Neuronal stem cell (in vitro differentiated cells): ENCODE measurements at regions not wholly inside any gene's neighbourhood (a gene's known extent, or its start where the extent isn't known, plus 50 kb on each side); places are given as distances from the start of the nearest gene placed in this dataset.

Experiments
- DNase-seq: peaks from one replicate; pipeline ENCODE4 v3.0.0-alpha.2; 2013; ENCODE audit warnings: low spot score
- H2AFZ ChIP-seq: one replicate; pipeline ENCODE4 v1.6.1; 2013; ENCODE audit warnings: mild to moderate bottlenecking, low read length, inconsistent platforms
- H2AK5ac ChIP-seq: 2 replicates; pipeline ENCODE4 v1.6.1; 2013; ENCODE audit warnings: low read depth, mild to moderate bottlenecking, inconsistent platforms, low read length, moderate library complexity, mixed read lengths
- H2BK120ac ChIP-seq: 2 replicates; pipeline ENCODE4 v1.6.1; 2013; ENCODE audit warnings: low read depth, mild to moderate bottlenecking, inconsistent platforms, low read length, moderate library complexity, mixed read lengths
- H2BK12ac ChIP-seq: one replicate; pipeline ENCODE4 v1.6.1; 2013; ENCODE audit warnings: low read length, inconsistent platforms
- H2BK15ac ChIP-seq: 2 replicates; pipeline ENCODE4 v1.6.1; 2013; ENCODE audit warnings: mild to moderate bottlenecking, low read length, inconsistent platforms, mixed read lengths
- H2BK5ac ChIP-seq: one replicate; pipeline ENCODE4 v1.6.1; 2013; ENCODE audit warnings: inconsistent platforms, mild to moderate bottlenecking, low read length, moderate library complexity
- H3K14ac ChIP-seq: one replicate; pipeline ENCODE4 v1.6.1; 2013; ENCODE audit warnings: low read length, inconsistent platforms
- H3K18ac ChIP-seq: 2 replicates; pipeline ENCODE4 v1.6.1; 2013; ENCODE audit warnings: low read length, inconsistent platforms
- H3K23ac ChIP-seq: 2 replicates; pipeline ENCODE4 v1.6.1; 2013; ENCODE audit warnings: low read depth, mild to moderate bottlenecking, mixed read lengths, low read length, inconsistent platforms; ENCODE audit not compliant: poor library complexity
- H3K27ac ChIP-seq: replicated peaks from 3 replicates; pipeline ENCODE4 v1.5.1; 2013; ENCODE audit warnings: low read length, inconsistent platforms
- H3K27me3 ChIP-seq, 3 experiments: 2 replicates each; pipeline ENCODE4 v1.6.1; 2013; ENCODE audit warnings: low read length in 3 of 3, mild to moderate bottlenecking in 2 of 3, inconsistent platforms in 1 of 3, low read depth in 1 of 3, mixed read lengths in 1 of 3, moderate library complexity in 1 of 3; ENCODE audit not compliant: control insufficient read depth in 3 of 3, insufficient read depth in 3 of 3
- H3K36me3 ChIP-seq, 2 donors: replicated peaks in 1 of 2; 2 replicates each; pipeline ENCODE4 v1.6.1; 2013; ENCODE audit warnings: low read length in 2 of 2; ENCODE audit not compliant: control insufficient read depth in 2 of 2, insufficient read depth in 2 of 2
- H3K4ac ChIP-seq: 2 replicates; pipeline ENCODE4 v1.6.1; 2013; ENCODE audit warnings: inconsistent platforms, mild to moderate bottlenecking, low read length, moderate library complexity
- H3K4me1 ChIP-seq, 2 donors: 1 replicate in 1 of 2; 2 replicates in 1 of 2; pipeline ENCODE4 v1.6.1; 2013; ENCODE audit warnings: low read length in 2 of 2, low read depth in 1 of 2; ENCODE audit not compliant: control insufficient read depth in 2 of 2, insufficient read depth in 1 of 2
- H3K4me2 ChIP-seq: one replicate; pipeline ENCODE4 v1.6.1; 2013; ENCODE audit warnings: mild to moderate bottlenecking, low read length, inconsistent platforms; ENCODE audit not compliant: insufficient read depth, poor library complexity, severe bottlenecking
- H3K4me3 ChIP-seq, 2 donors: 2 replicates each; pipeline ENCODE4 v1.5.1; 2013; ENCODE audit warnings: low read length in 2 of 2, mild to moderate bottlenecking in 2 of 2, inconsistent platforms in 1 of 2, moderate library complexity in 1 of 2
- H3K79me1 ChIP-seq: one replicate; pipeline ENCODE4 v1.6.1; 2013; ENCODE audit warnings: low read depth, mild to moderate bottlenecking, inconsistent platforms, low read length, moderate library complexity
- H3K9ac ChIP-seq: one replicate; pipeline ENCODE4 v1.6.1; 2013; ENCODE audit warnings: mild to moderate bottlenecking, low read depth, low read length, inconsistent platforms; ENCODE audit not compliant: poor library complexity
- H3K9me3 ChIP-seq, 2 donors: replicated peaks in 1 of 2; 2 replicates each; pipeline versions ENCODE3 to v1.6.1; 2013; ENCODE audit warnings: low read length in 2 of 2, mild to moderate bottlenecking in 2 of 2, inconsistent platforms in 1 of 2, low read depth in 1 of 2, mixed read lengths in 1 of 2, moderate library complexity in 1 of 2; ENCODE audit not compliant: control insufficient read depth in 2 of 2, insufficient read depth in 1 of 2
- H4K8ac ChIP-seq: one replicate; pipeline ENCODE4 v1.6.1; 2013; ENCODE audit warnings: low read depth, mild to moderate bottlenecking, inconsistent platforms, low read length, moderate library complexity
- H4K91ac ChIP-seq: one replicate; pipeline ENCODE4 v1.6.1; 2013; ENCODE audit warnings: low read length, low read depth, mild to moderate bottlenecking, inconsistent platforms; ENCODE audit not compliant: poor library complexity
- WGBS, 2 donors: extraction: QIAGEN DNeasy Blood & Tissue Kit; methylation state at CpG; one replicate each; pipeline ENCODE4 v1.1.7; 2013; ENCODE audit warnings: missing lambda C conversion rate in 2 of 2, mixed read lengths in 1 of 2; ENCODE audit not compliant: insufficient read length in 2 of 2, insufficient replicate concordance in 1 of 2; ENCODE audit errors: extremely low coverage in 2 of 2; 5-methylcytosine and 5-hydroxymethylcytosine counted together

DNA sequence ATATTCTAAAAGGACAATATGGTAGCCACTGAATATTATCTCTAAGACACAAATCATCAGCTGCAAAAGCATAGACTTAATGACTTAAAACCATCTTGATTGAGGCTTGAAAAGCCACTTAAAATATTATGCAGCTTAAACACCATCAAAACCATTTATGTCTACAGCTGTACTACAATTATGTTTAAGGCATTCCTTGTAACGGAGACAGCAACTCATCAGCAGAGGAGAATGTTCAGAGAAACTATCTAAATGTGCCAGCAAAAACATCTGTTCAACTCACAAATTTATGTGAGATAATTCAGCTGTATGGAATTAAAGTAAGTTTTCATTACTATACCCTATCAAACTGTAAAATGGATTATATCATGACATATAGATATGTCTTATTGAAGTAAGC is 147.9 kb upstream of the CTSO start:
- no peaks in the 10 kb centered on the region for H3K27me3 ChIP-seq
- H3K79me1 ChIP-seq, result no peaks in the 10 kb centered on the region
- no peak overlapping the region for H2BK5ac ChIP-seq
- H3K23ac ChIP-seq, result no peak overlapping the region
- no peaks in the 10 kb centered on the region for H3K36me3 ChIP-seq
- no CpG with 5 or more reads among the region's 1 CpG for WGBS, 2 donors
- no peak overlapping the region for H3K4me2 ChIP-seq
- H3K9ac ChIP-seq, result no peak overlapping the region
- no peak overlapping the region for H2BK12ac ChIP-seq
- H3K9me3 ChIP-seq, result no peaks in the 10 kb centered on the region
- H3K27ac ChIP-seq, result no peak overlapping the region
- no peak for DNase-seq
- no peak overlapping the region for H2AFZ ChIP-seq
- H2AK5ac ChIP-seq, result no peak overlapping the region
- no peak overlapping the region for H4K91ac ChIP-seq
- no peaks in the 10 kb centered on the region for H3K4me1 ChIP-seq
- no peak overlapping the region for H2BK15ac ChIP-seq
- no peak overlapping the region for H3K14ac ChIP-seq
- no peak overlapping the region for H4K8ac ChIP-seq
- no peak overlapping the region for H3K4ac ChIP-seq
- no peak overlapping the region for H2BK120ac ChIP-seq
- no peak overlapping the region for H3K4me3 ChIP-seq
- H3K18ac ChIP-seq, result no peak overlapping the region

- no peak overlapping the region for H2BK12ac ChIP-seq
- H4K91ac ChIP-seq, result no peak overlapping the region
- H3K4me2 ChIP-seq, result no peak overlapping the region
- H2BK5ac ChIP-seq, result no peak overlapping the region
- no peak overlapping the region for H3K18ac ChIP-seq
- no peak overlapping the region for H3K9ac ChIP-seq
- H2AFZ ChIP-seq, result no peak overlapping the region
- H3K14ac ChIP-seq, result no peak overlapping the region
- H2BK15ac ChIP-seq, result no peak overlapping the region
- H3K23ac ChIP-seq, result no peak overlapping the region
- no peak for DNase-seq
- H3K9me3 ChIP-seq, result no peaks in the 10 kb centered on the region
- H3K4me3 ChIP-seq, result no peak overlapping the region
- no peak overlapping the region for H3K4ac ChIP-seq
- no peaks in the 10 kb centered on the region for H3K36me3 ChIP-seq
- no peak overlapping the region for H3K27ac ChIP-seq
- H3K27me3 ChIP-seq, result no peaks in the 10 kb centered on the region
- no peak overlapping the region for H2AK5ac ChIP-seq
- no peaks in the 10 kb centered on the region for H3K4me1 ChIP-seq
- no peaks in the 10 kb centered on the region for H3K79me1 ChIP-seq
- H2BK120ac ChIP-seq, result no peak overlapping the region
- H4K8ac ChIP-seq, result no peak overlapping the region
Measured at GRCh38 chr4:156100651-156101050, 147.0 kb upstream of the CTSO start.

- Histone ChIP-seq H3K4ac (no peak overlapping the region), H4K8ac (no peak overlapping the region), H3K9me3 (no peaks in the 10 kb centered on the region), H2BK12ac (no peak overlapping the region), H3K9ac (no peak overlapping the region), H2BK5ac (no peak overlapping the region), H3K4me2 (no peak overlapping the region), H3K23ac (no peak overlapping the region), H3K36me3 (no peaks in the 10 kb centered on the region), H2AFZ (peak overlapping the region; percentile 15), H2AK5ac (no peak overlapping the region), H3K18ac (no peak overlapping the region), H3K27ac (no peak overlapping the region), H4K91ac (no peak overlapping the region), H3K14ac (no peak overlapping the region), H2BK120ac (no peak overlapping the region), H3K27me3 (no peaks in the 10 kb centered on the region), H2BK15ac (no peak overlapping the region), H3K4me1 (no peaks in the 10 kb centered on the region), H3K4me3 (no peak overlapping the region), H3K79me1 (no peaks in the 10 kb centered on the region)
- no peak for DNase-seq
- no CpG with 5 or more reads among the region's 4 CpGs for WGBS, 2 donors
Measured at GRCh38 chr4:156098805-156099204, 145.1 kb upstream of the CTSO start.

- no peaks in the 10 kb centered on the region for H3K9me3 ChIP-seq
- no peak overlapping the region for H3K27ac ChIP-seq
- no peak overlapping the region for H3K18ac ChIP-seq
- H4K8ac ChIP-seq, result no peak overlapping the region
- H4K91ac ChIP-seq, result no peak overlapping the region
- no peak overlapping the region for H3K9ac ChIP-seq
- H2AK5ac ChIP-seq, result no peak overlapping the region
- no peak overlapping the region for H2BK5ac ChIP-seq
- H3K14ac ChIP-seq, result no peak overlapping the region
- no peaks in the 10 kb centered on the region for H3K36me3 ChIP-seq
- H2BK15ac ChIP-seq, result no peak overlapping the region
- no peaks in the 10 kb centered on the region for H3K4me1 ChIP-seq
- no peak overlapping the region for H2AFZ ChIP-seq
- no peaks in the 10 kb centered on the region for H3K27me3 ChIP-seq
- no peak overlapping the region for H3K23ac ChIP-seq
- no peak overlapping the region for H3K4me2 ChIP-seq
- no peak overlapping the region for H2BK120ac ChIP-seq
- no peaks in the 10 kb centered on the region for H3K79me1 ChIP-seq
- no peak overlapping the region for H2BK12ac ChIP-seq
- no peak for DNase-seq
- H3K4ac ChIP-seq, result no peak overlapping the region
- H3K4me3 ChIP-seq, result no peak overlapping the region
Measured at GRCh38 chr4:156085100-156085499, 131.4 kb upstream of the CTSO start.
